Stimulated activated CD4-positive, alpha-beta T cell treated with anti-CD3 and anti-CD28 coated beads, Interleukin-15, amount 100 ng/mL, for 1 hour (primary cell): ENCODE measurements at regions not wholly inside any gene's neighbourhood (a gene's known extent, or its start where the extent isn't known, plus 50 kb on each side); places are given as distances from the start of the nearest gene placed in this dataset.

Source experiments
- DNase-seq, 2 donors: peaks; one replicate each; pipeline ENCODE4 v3.0.0-alpha.2; 2020; ENCODE audit warnings: low read depth in 1 of 2, low spot score in 1 of 2

DNA sequence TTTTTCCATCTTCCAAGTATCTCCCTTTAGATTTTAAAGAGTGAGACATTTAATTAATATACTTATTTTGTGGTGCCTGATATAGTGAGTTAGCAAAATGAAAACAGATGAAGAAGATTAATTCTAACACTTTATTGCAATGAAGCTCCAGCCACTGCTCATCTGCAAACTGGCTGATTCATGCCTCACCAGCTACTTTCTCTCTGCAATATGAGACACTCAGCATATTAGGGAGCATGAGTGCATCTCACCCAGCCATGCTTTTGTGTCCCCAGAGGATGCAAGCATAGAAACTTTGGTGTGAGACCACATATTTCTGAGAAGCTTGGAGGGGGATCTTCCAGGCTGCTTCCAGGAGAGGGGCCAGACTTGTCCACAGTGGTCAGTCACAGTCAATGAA, 148.6 kb downstream of the BMP4 start:
- DNase-seq = no peak

GRCh38 chr14:53807542-53807941, 149.1 kb downstream of the BMP4 start:
- DNase-seq = no peak

GRCh38 chr14:53807108-53807507, 149.5 kb downstream of the BMP4 start:
- DNase-seq = no peak

DNA sequence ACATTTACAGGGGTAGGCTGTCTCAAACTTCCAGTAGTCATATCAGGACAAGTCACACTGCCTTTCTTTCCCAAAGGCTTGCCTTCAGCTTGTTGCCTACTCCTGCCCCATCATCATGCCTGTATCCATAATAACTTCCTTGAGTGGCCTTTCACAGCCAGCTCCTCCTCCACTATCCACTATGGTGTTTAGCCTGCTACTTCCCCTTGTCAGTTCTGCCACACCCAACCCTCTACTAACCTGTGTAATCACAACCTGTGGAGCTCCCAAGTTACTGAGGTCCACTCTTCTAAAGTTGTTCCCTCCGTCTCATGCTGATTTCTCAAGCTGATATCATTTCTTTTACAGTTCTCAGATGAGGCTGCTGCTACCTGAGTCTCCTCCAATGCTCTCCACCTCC, 159.9 kb downstream of the BMP4 start:
- DNase-seq = no peak

GRCh38 chr14:53793790-53794505, 162.7 kb downstream of the BMP4 start:
- no peak for DNase-seq

DNA sequence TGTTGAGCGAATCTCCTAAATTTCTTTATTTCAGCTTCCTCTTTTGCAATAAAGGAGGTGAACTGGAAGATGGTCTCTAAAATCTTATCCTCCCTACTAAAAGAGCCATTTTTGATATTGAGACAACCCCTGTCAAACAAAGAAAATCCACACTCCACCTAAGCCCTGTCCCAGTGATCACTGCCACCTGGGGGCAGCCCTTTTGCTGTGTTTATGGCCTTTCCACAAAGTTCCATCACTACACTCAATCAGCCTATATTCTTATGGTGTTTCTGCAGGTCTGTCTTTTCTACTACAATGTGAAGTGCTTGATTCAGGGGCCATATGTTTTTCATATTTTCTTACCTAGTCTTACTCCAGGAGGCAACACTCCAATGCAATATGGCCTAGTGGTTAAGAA, 163.7 kb downstream of the BMP4 start:
- DNase-seq = no peak

GRCh38 chr14:53790731-53791500, 165.7 kb downstream of the BMP4 start:
- DNase-seq = no peak

- DNase-seq = no peak
Measured at GRCh38 chr14:53788566-53788965, 168.1 kb downstream of the BMP4 start.

- DNase-seq = no peak
Measured at GRCh38 chr14:53786045-53786444, 170.6 kb downstream of the BMP4 start.

- DNase-seq = no peak
Measured at GRCh38 chr14:53784688-53785087, 171.9 kb downstream of the BMP4 start.

GRCh38 chr14:53783256-53783655, 173.4 kb downstream of the BMP4 start:
- no peak for DNase-seq

DNA sequence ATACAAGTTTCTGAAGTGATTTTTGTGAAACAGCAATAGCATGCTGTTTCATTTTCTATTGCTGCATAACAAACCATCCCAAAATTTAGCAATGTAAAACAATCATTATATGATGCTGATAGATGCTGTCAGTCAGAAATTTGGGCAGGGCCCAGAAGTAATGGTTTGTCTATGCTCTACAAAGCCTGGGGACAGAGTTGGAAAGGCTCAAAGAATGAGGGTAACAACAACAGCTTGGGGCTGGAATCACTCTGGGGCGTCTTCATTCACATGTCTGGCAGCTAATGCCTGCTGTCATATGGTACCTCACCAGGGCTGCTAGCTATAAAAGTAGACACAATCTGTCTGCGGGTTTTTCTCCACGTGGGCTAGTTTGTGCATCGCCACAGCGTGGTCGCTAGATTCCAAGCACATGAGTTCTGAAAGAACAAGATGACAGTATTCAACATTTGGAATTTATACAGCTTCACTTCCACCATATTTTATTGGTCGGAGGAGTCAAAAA, 176.5 kb downstream of the BMP4 start:
- DNase-seq = no peak

- DNase-seq = no peak
Measured at GRCh38 chr14:53779301-53779700, 177.3 kb downstream of the BMP4 start.

DNA sequence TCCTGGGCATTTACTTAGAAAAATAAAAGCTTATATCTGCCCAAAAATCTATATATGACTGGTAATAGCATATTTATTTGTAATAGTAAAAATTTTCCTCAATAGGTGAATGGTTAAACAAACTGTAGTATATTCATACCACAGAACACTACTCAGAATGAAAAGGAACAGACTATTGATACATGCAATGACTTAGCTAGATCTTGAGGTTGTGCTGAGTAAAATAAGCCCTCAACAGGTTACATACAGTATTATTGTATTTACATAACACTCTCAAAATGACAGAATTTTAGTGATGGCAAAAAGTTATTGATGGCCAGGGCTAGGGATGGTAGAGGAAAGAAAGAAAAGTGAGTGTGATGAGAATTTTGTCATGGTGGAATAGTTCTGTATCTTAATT, 178.4 kb downstream of the BMP4 start:
- DNase-seq = no peak

DNA sequence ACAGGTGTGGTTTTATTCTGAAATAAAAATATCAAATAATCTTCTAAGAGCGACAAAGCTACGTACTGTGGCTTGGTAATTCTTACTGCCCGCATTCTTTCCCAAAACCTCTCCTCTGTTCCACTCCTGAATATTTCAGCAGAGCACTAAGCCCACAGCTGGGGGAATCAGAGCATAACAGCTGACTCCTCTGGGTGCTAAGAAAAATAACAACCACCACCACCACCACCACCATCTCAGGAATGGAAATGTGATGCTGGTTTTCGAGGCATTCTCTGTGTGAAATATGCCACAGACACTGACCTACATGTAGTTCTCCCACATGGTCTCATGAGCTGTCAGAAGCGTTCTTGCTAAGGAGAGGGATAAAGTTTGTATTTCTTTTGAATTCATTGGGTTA, 183.7 kb downstream of the BMP4 start:
- DNase-seq = no peak

DNA sequence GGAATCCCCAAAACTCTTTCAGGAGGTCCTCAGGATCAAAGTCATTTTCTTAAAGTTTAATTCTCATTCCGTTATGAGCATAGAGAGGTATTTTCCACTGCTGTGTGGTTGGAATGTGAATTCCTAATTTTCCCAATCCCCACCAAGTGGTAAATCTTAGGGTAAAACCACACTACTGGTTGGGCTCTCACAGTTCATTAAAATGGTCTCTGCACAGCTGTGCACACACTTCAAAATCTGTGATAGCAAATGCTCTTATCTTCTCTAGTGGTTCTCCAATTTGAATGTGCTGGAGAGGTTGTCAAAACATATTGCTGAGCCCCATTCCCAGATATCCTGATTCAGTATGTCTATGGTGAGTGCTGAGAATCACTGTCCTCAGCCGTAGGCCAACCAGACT, 189.1 kb downstream of the BMP4 start:
- no peak for DNase-seq

- DNase-seq = no peak
Measured at GRCh38 chr14:53766601-53767000, 190.0 kb downstream of the BMP4 start.

GRCh38 chr14:53766106-53766505, 190.5 kb downstream of the BMP4 start:
- no peak for DNase-seq

DNA sequence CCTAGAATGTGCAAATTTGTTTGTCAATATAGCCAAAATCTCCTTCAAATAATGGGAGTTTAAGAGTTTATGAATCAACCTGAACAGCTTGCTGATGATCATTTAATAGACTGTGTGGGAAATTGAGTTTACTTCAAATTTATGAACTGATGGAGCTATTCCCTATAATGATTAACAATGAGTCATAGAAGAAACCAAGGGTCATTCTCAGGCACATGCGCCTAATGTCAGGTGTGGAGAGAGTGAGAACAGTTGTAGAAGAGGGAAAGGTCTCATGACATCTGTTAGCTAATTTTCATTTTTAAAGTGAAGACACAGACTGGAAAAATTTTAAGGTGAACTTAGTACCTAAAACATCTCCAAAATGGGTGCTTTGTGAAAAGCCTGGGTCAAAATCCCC, 191.8 kb downstream of the BMP4 start:
- DNase-seq = no peak

- no peak for DNase-seq
Measured at GRCh38 chr14:53758141-53758540, 198.5 kb downstream of the BMP4 start.

DNA sequence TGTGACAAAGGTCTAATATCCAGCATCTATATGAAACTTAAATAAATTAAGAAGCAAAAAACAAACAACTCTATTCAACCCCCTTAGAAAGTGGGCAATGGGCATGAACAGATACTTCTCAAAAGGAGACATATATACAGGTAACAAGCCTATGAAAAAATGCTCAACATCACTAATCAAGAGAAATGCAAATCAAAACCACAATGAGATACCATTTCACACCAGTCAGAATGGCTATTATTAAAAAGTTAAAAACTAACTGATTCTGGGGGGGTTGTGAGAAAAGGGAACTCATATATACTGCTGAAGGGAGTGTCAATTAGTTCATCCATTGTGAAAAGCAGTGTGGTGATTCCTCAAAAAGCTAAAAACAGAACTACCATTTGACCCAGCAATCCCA, 198.9 kb downstream of the BMP4 start:
- no peak for DNase-seq

GRCh38 chr14:53751650-53752049, 205.0 kb downstream of the BMP4 start:
- no peak for DNase-seq

DNA sequence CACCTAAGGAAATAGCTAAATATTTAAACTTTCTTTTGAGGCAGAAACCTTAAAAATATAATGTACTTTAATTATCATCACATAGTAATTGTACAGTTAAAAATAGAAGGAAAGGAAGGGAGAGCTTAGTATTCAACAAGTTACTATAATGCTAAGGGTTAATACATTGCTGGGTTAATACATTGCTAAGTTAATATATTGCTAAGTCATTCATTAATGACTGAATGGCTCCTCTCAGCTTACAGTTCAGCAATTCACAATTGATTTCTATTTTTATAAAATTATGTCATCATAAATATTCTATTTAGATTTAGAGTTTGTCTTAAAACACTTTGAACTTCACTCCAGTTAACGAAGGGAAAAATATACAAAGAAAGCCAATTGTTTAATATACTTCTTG, 207.9 kb downstream of the BMP4 start:
- DNase-seq = no peak
